K562 (cell line): ENCODE measurements at regions not wholly inside any gene's neighbourhood (a gene's known extent, or its start where the extent isn't known, plus 50 kb on each side); places are given as distances from the start of the nearest gene placed in this dataset.

ENCODE experiments used
- POLR2AphosphoS5 ChIP-seq: IDR thresholded peaks from 2 replicates; pipeline ENCODE4 v1.6.1; 2011; ENCODE audit warnings: mild to moderate bottlenecking, low read depth, low read length, moderate library complexity; ENCODE audit not compliant: control insufficient read depth, insufficient read depth
- ZBTB1 ChIP-seq: sonication (generic); formaldehyde crosslinking; IDR thresholded peaks from 2 replicates; pipeline ENCODE4 v1.8.1; 2023; ENCODE audit warnings: missing genetic modification reagents, low read depth, mild to moderate bottlenecking, borderline replicate concordance
- ZSCAN32 ChIP-seq: fragments of 450-650 bp; formaldehyde crosslinking; IDR thresholded peaks from 2 replicates; pipeline ENCODE4 v1.4.0; 2020; ENCODE audit warnings: mild to moderate bottlenecking, moderate library complexity

DNA sequence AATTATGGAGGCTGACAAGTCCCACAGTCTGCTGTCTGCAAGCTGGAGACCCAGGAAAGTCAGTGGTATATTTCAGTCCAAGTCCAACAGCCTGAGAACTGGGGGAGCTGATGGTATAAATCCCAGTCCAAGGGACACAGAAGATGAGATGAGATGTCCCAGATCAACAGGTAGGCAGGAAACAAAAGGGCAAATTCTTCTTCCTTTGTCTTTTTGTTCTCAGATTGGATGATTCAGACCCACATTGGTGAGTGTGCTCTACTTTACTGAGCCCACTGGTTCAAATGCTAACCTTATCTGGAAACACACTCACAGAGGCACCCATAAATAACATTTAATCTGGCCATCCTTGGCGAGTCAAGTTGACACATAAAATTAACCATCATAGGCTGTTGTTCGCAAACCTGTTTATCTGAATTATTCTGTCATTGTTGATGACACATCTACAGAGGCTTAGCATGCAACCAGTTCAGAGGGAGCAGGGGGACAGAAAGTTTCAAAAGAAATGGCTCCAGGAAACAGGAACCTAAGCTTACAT is 62.7 kb upstream of the ITGA11 start:
- TF ChIP-seq ZBTB1 (CRISPR knock-in tag), result no peak
- no peak for TF ChIP-seq ZSCAN32
- no peak for TF ChIP-seq POLR2AphosphoS5
